Endothelial cell of umbilical vein (primary cell): ENCODE measurements at regions not wholly inside any gene's neighbourhood (a gene's known extent, or its start where the extent isn't known, plus 50 kb on each side); places are given as distances from the start of the nearest gene placed in this dataset.

Experiments used
- EZH2 ChIP-seq: IDR thresholded peaks from 2 replicates; pipeline ENCODE4 v1.6.1; 2012; ENCODE audit warnings: borderline replicate concordance, low read depth, mild to moderate bottlenecking, moderate library complexity, low read length, inconsistent platforms; ENCODE audit not compliant: severe bottlenecking
- FOS ChIP-seq: IDR thresholded peaks from 2 replicates; pipeline ENCODE4 v1.6.1; 2011; ENCODE audit warnings: mild to moderate bottlenecking, low read length, moderate library complexity, borderline replicate concordance; ENCODE audit not compliant: insufficient read depth
- GATA2 ChIP-seq: IDR thresholded peaks from 2 replicates; pipeline ENCODE4 v1.7.0; 2011; ENCODE audit warnings: low read depth, mild to moderate bottlenecking, moderate library complexity, mixed read lengths, low read length; ENCODE audit not compliant: insufficient read length, insufficient read depth
- JUN ChIP-seq: IDR thresholded peaks from 2 replicates; pipeline ENCODE4 v1.6.1; 2011; ENCODE audit warnings: borderline replicate concordance, low read depth; ENCODE audit not compliant: insufficient read length, insufficient read depth
- MAX ChIP-seq: IDR thresholded peaks from 2 replicates; pipeline ENCODE4 v1.6.1; 2011; ENCODE audit not compliant: insufficient read depth, insufficient read length
- MYC ChIP-seq: IDR thresholded peaks from one replicate; pipeline ENCODE4 v1.6.1; 2011; ENCODE audit warnings: mild to moderate bottlenecking, low read depth, low read length
- POLR2A ChIP-seq: IDR thresholded peaks from 2 replicates; pipeline ENCODE4 v1.6.1; 2012; ENCODE audit warnings: low read depth, mild to moderate bottlenecking, control low read depth, low read length
- POLR2AphosphoS5 ChIP-seq: IDR thresholded peaks from 2 replicates; pipeline ENCODE4 v1.6.1; 2012; ENCODE audit warnings: low read depth, mild to moderate bottlenecking, control low read depth, low read length, moderate library complexity; ENCODE audit not compliant: insufficient read depth
- TF ChIP-seq, protein P1 (sequence below), 2 donors: IDR thresholded peaks; 1 replicate in 1 of 2; 2 replicates in 1 of 2; pipeline ENCODE4 v1.5.1; 2011; ENCODE audit warnings: low read length in 2 of 2, mild to moderate bottlenecking in 2 of 2, moderate library complexity in 2 of 2, control low read depth in 1 of 2, inconsistent platforms in 1 of 2, low read depth in 1 of 2; ENCODE audit not compliant: insufficient read depth in 1 of 2; ENCODE audit errors: extremely low read depth in 1 of 2

DNA sequence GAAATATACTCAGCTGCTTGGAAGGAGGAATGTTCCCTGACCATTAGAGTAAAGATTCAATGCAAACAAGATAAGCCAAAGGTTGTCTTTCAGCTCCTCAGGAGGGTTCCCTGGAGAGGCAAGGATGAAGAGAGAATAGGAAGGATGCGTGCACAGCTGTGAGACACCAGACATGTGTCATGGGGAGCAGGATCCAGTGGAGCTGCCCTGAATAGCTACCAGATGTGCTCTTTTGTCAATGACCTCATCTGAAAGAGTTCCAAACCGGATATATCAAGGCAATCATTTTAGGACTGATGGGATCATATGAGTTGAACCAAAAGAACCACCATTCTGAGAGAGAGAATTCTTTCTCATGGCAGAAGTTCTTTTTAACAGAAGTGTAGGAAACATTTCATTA, 490.6 kb downstream of the IRS1 start:
- TF ChIP-seq, protein P1, sequence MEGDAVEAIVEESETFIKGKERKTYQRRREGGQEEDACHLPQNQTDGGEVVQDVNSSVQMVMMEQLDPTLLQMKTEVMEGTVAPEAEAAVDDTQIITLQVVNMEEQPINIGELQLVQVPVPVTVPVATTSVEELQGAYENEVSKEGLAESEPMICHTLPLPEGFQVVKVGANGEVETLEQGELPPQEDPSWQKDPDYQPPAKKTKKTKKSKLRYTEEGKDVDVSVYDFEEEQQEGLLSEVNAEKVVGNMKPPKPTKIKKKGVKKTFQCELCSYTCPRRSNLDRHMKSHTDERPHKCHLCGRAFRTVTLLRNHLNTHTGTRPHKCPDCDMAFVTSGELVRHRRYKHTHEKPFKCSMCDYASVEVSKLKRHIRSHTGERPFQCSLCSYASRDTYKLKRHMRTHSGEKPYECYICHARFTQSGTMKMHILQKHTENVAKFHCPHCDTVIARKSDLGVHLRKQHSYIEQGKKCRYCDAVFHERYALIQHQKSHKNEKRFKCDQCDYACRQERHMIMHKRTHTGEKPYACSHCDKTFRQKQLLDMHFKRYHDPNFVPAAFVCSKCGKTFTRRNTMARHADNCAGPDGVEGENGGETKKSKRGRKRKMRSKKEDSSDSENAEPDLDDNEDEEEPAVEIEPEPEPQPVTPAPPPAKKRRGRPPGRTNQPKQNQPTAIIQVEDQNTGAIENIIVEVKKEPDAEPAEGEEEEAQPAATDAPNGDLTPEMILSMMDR (IDR thresholded peaks at IDR 0.05; ENCODE audit: extremely low read depth in 1 of 2, insufficient read depth in 1 of 2, low read depth in 1 of 2, low read length in 2 of 2), result no peak
- TF ChIP-seq POLR2A, result no peak
- TF ChIP-seq POLR2AphosphoS5, result no peak
- no peak for TF ChIP-seq MAX
- no peak for TF ChIP-seq EZH2
- no peak for TF ChIP-seq FOS
- no peak for TF ChIP-seq JUN
- no peak for TF ChIP-seq MYC
- no peak for TF ChIP-seq GATA2
